RWPE1 (cell line): ENCODE measurements at regions not wholly inside any gene's neighbourhood (a gene's known extent, or its start where the extent isn't known, plus 50 kb on each side); places are given as distances from the start of the nearest gene placed in this dataset.

Source experiments
- CTCF ChIA-PET: fragments of 350-600 bp; sonication (Branson Sonifier 250); formaldehyde crosslinking; extraction: SDS; loops from one replicate; lab custom pipeline; 2021; lab: Yijun Ruan, JAX
- POLR2A ChIA-PET: fragments of 400-600 bp; formaldehyde crosslinking; extraction: SDS; loops from one replicate; lab custom pipeline; 2020; ENCODE audit warnings: antibody characterized with exemption; ENCODE audit not compliant: low non-redundant PET; lab: Yijun Ruan, JAX
- DNase-seq: peaks from one replicate; pipeline ENCODE4 v3.0.0; 2012; ENCODE audit warnings: low spot score
- H3K27ac ChIP-seq: fragments of 450-650 bp; 2 replicates; pipeline ENCODE4 v1.5.1; 2017
- TF ChIP-seq, protein P1 (sequence below): fragments of 450-650 bp; conservative IDR thresholded peaks from 2 replicates; pipeline ENCODE4 v1.5.1; 2017; ENCODE audit warnings: low read depth, mild to moderate bottlenecking

DNA sequence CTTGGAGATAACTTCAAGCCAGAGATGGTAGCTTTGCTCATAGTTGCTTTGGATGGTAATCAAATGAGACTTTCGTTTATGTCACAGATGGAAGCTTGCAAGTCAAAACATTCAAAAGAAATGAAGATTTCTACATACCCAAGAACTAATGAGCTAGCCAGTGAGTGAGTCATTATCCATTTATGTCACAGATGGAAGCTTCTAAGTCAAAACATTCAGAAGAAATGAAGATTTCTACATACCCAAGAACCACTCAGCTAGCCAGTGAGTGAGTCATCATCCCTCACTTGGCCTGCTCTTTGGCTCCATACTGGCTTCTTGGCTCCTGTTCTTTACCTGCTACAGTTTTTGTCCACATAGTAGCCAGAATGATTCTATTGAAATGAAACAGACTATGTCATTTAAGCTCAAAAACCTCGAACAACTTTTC lies 559.8 kb upstream of the CBLB start:
- TF ChIP-seq, protein P1, sequence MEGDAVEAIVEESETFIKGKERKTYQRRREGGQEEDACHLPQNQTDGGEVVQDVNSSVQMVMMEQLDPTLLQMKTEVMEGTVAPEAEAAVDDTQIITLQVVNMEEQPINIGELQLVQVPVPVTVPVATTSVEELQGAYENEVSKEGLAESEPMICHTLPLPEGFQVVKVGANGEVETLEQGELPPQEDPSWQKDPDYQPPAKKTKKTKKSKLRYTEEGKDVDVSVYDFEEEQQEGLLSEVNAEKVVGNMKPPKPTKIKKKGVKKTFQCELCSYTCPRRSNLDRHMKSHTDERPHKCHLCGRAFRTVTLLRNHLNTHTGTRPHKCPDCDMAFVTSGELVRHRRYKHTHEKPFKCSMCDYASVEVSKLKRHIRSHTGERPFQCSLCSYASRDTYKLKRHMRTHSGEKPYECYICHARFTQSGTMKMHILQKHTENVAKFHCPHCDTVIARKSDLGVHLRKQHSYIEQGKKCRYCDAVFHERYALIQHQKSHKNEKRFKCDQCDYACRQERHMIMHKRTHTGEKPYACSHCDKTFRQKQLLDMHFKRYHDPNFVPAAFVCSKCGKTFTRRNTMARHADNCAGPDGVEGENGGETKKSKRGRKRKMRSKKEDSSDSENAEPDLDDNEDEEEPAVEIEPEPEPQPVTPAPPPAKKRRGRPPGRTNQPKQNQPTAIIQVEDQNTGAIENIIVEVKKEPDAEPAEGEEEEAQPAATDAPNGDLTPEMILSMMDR: no peak
- ChIA-PET POLR2A (interaction anchor here (0.6 kb wide), 1 partner anchor 835 kb away, joined by 3 read pairs; no protein-coding TSS in a partner anchor), CTCF (no interaction called here)
- no peak overlapping the region for H3K27ac ChIP-seq
- peak; percentile 79 for DNase-seq

GRCh38 chr3:106431721-106432120 lies 562.9 kb upstream of the CBLB start:
- DNase-seq: no peak
- TF ChIP-seq, protein P1: no peak
- no peak overlapping the region for H3K27ac ChIP-seq
- ChIA-PET POLR2A (no interaction called here), CTCF (no interaction called here)

DNA sequence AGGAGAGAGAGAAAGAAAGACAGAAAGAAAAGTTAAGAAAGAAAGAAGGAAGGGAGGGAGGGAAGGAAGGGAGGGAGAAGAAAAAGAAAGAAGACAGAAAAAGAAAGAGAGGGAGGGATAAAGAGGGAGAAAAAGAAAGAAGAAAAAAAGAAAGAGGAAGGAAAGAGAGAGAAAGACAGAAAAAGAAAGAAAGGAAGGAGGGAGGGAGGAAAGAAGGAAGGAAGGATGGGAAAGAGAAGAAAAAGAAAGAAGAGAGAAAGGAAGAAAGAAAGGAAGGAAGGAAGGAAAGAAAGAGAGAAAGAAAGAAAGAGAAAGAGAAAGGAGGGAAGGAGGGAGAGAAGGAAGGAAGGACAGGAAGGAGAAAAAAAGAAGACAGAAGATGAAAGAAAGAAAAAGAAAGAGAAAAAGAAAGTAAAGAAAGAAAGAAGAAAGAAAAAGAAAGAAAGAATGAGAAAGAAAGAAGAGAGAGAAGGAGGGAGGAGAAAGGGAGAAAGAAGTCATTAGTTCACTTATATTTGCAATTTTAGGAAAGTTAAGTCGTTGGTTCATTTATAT lies 567.2 kb upstream of the CBLB start:
- ChIA-PET CTCF (no interaction called here), POLR2A (no interaction called here)

GRCh38 chr3:106438887-106439286 lies 570.1 kb upstream of the CBLB start:
- H3K27ac ChIP-seq: no peak overlapping the region
- ChIA-PET CTCF (no interaction called here), POLR2A (no interaction called here)
- TF ChIP-seq, protein P1: no peak
- no peak for DNase-seq

More for the DNA sequence above, 567.2 kb upstream of the CBLB start:
- no peak overlapping the region for H3K27ac ChIP-seq
- DNase-seq: no peak
- TF ChIP-seq, protein P1: no peak

DNA sequence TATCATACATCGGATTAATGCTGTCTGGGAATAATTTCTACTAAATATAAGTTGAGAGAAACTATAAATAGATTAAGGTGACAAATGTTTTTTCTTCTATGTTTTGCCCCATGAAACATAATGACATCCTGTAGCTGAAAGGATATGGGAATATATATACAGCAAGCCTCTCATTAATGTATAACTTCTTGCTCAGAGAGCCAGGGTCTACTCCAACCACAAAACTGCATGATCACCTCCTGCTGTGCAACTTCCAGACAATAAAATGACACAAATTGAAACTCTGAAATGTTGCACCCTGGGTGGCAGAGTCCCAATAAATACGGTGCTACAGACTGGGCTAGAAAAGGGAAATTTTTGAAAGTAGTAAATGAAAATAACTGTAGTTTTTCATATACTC lies 571.9 kb upstream of the CBLB start:
- ChIA-PET CTCF (interaction anchor here (0.6 kb wide), 1 partner anchor 344 kb away, joined by 4 read pairs; no protein-coding TSS in a partner anchor), POLR2A (no interaction called here)
- H3K27ac ChIP-seq: no peak overlapping the region
- DNase-seq: no peak
- TF ChIP-seq, protein P1: no peak

DNA sequence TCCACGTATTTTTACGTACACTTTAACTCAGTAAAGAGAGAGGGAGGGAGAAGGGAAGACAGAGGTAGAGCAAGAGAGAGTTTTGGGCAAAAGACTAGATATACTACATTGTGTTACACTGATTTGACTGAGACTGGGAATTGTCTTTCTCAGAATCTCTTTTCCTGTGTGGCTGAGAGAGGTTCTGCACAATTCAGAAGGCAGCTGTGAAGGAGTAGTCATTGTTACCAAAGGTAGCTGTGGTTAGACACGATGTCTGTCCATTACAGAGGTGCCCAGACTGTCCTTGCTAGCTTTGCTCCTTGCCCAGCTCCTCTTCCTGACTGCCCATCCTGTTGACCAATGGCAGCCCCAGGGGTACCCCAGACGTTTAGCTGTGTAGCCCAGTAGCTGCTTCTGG lies 577.5 kb upstream of the CBLB start:
- H3K27ac ChIP-seq: no peak overlapping the region
- CTCF ChIA-PET: no interaction called here
- POLR2A ChIA-PET: no interaction called here
- no peak for DNase-seq
- TF ChIP-seq, protein P1: no peak
